Adrenal gland (tissue), 9 donors: ENCODE measurements at regions not wholly inside any gene's neighbourhood (a gene's known extent, or its start where the extent isn't known, plus 50 kb on each side); places are given as distances from the start of the nearest gene placed in this dataset.
"Not testable (repeated sequence)": the region's sequence is repeated elsewhere in the genome, so short reads cannot be mapped to it uniquely, and the experiment has no call there.

ENCODE experiments used
- DNase-seq, 7 donors: peaks; one replicate each; pipeline ENCODE4 v3.0.0-alpha.2; 2019 to 2020
- H3K27ac ChIP-seq, 5 donors: fragments of 200-600 bp; sonication (generic) in 4 of 5; 1 replicate in 3 of 5; 2 replicates in 2 of 5; pipeline versions ENCODE4 v1.5.1 to v1.8.0; 2016 to 2020; ENCODE audit warnings: mild to moderate bottlenecking in 1 of 5
- H3K27me3 ChIP-seq: fragments of 200-600 bp; 2 replicates; pipeline ENCODE4 v1.8.0; 2021
- H3K36me3 ChIP-seq, 2 donors: fragments of 200-600 bp; replicated peaks in 1 of 2; 1 replicate in 1 of 2; 2 replicates in 1 of 2; pipeline versions ENCODE4 v1.5.1 to v1.8.0; 2018 to 2022
- H3K4me1 ChIP-seq, 2 donors: fragments of 200-600 bp; replicated peaks in 1 of 2; 1 replicate in 1 of 2; 2 replicates in 1 of 2; pipeline versions ENCODE4 v1.5.1 to v1.8.0; 2018 to 2021
- H3K4me3 ChIP-seq, 4 donors: fragments of 200-600 bp; sonication (generic) in 3 of 4; one replicate each; pipeline ENCODE4 v1.5.1; 2016 to 2018
- H3K9me3 ChIP-seq, 3 donors: fragments of 200-600 bp; sonication (generic) in 1 of 3; replicated peaks in 1 of 3; 1 replicate in 2 of 3; 2 replicates in 1 of 3; pipeline versions ENCODE4 v1.5.1 to v1.8.0; 2016 to 2021
- CTCF ChIP-seq, 6 experiments: fragments of 450-650 bp in 4 of 6; fragments of 200-600 bp in 2 of 6; sonication (generic) in 1 of 6; IDR thresholded peaks; 1 replicate in 5 of 6; 2 replicates in 1 of 6; pipeline versions ENCODE4 v1.5.1 to v1.8.0; 2016 to 2021; ENCODE audit warnings: antibody characterized with exemption in 6 of 6, mild to moderate bottlenecking in 2 of 6, moderate library complexity in 1 of 6
- POLR2A ChIP-seq, 2 donors: fragments of 450-650 bp; IDR thresholded peaks; one replicate each; pipeline ENCODE4 v1.6.1; 2017; ENCODE audit warnings: antibody characterized with exemption in 2 of 2, mild to moderate bottlenecking in 2 of 2, moderate library complexity in 1 of 2
- WGBS, 4 donors: extraction: QIAGEN DNeasy Blood & Tissue Kit in 2 of 4; methylation state at CpG; one replicate each; pipeline versions ENCODE4 v1.1.5 to v1.1.7; 2013 to 2017; 5-methylcytosine and 5-hydroxymethylcytosine counted together
- intact Hi-C, 2 donors: fragments of 100-400 bp; cut with DNase I; formaldehyde crosslinking; loops; one replicate each; pipeline versions ENCODE4 v1.14.1 to v1.15.0; 2022 to 2023
- donor health status: healthy with polysubstance abuse.
- donor health status: Bipolar disorder and iron deficiency.
- donor health status: DM: yes; HTN: yes; CAD: no.
- donor health status: DM: no; HTN: no; CAD: no.
- donor health status: DM: no; HTN: no; CAD: no.

GRCh38 chr3:35295906-35296305, 343.4 kb upstream of the ARPP21 start:
- no peaks in the 10 kb centered on the region for H3K9me3 ChIP-seq
- H3K4me1 ChIP-seq: no peaks in the 10 kb centered on the region
- no peak for DNase-seq
- 57 to 78% (median 66%) methylated on average over 2 of the region's 2 CpGs for WGBS, 4 donors
- H3K4me3 ChIP-seq: no peak overlapping the region
- no peaks in the 10 kb centered on the region for H3K36me3 ChIP-seq
- intact Hi-C loops: no loop called here
- H3K27ac ChIP-seq: no peak overlapping the region
- no peak for TF ChIP-seq CTCF (IDR thresholded peaks at IDR 0.05)
- H3K27me3 ChIP-seq: no peaks in the 10 kb centered on the region

GRCh38 chr3:35296533-35296932, 342.8 kb upstream of the ARPP21 start:
- no peak for DNase-seq
- H3K4me1 ChIP-seq: no peaks in the 10 kb centered on the region
- intact Hi-C loops: no loop called here
- 78 to 82% (median 79%) methylated on average over 4 of the region's 4 CpGs for WGBS, 4 donors
- H3K4me3 ChIP-seq: no peak overlapping the region
- H3K27ac ChIP-seq: no peak overlapping the region
- H3K36me3 ChIP-seq: no peaks in the 10 kb centered on the region
- no peaks in the 10 kb centered on the region for H3K27me3 ChIP-seq
- TF ChIP-seq CTCF (IDR thresholded peaks at IDR 0.05): no peak
- no peak for TF ChIP-seq POLR2A (IDR thresholded peaks at IDR 0.05)
- no peaks in the 10 kb centered on the region for H3K9me3 ChIP-seq

- DNase-seq, intact Hi-C loops, H3K9me3 ChIP-seq, H3K4me1 ChIP-seq, H3K27ac ChIP-seq, H3K36me3 ChIP-seq, H3K4me3 ChIP-seq, H3K27me3 ChIP-seq: not testable (repeated sequence)
- WGBS, 4 donors: 61 to 85% (median 73%) methylated on average over 2 of the region's 2 CpGs
These were observed 342.4 kb upstream of the ARPP21 start for GRCh38 chr3:35296944-35297343.

- Histone ChIP-seq H3K4me3 (no peak overlapping the region), H3K36me3 (no peaks in the 10 kb centered on the region), H3K9me3 (no peaks in the 10 kb centered on the region), H3K27me3 (no peaks in the 10 kb centered on the region), H3K4me1 (no peaks in the 10 kb centered on the region), H3K27ac (no peak overlapping the region)
- intact Hi-C loops: no loop called here
- TF ChIP-seq CTCF (IDR thresholded peaks at IDR 0.05): no peak
- no peak for TF ChIP-seq POLR2A (IDR thresholded peaks at IDR 0.05)
- WGBS, 4 donors: 72 to 81% (median 77%) methylated on average over 3 of the region's 3 CpGs
- no peak for DNase-seq
These were observed 333.9 kb upstream of the ARPP21 start for GRCh38 chr3:35305406-35305805.

- Histone ChIP-seq H3K27me3 (no peaks in the 10 kb centered on the region), H3K4me3 (no peak overlapping the region), H3K36me3 (no peaks in the 10 kb centered on the region), H3K27ac (no peak overlapping the region), H3K4me1 (no peaks in the 10 kb centered on the region), H3K9me3 (no peaks in the 10 kb centered on the region)
- intact Hi-C loops: no loop called here
- no peak for DNase-seq
- TF ChIP-seq POLR2A (IDR thresholded peaks at IDR 0.05): no peak
- no peak for TF ChIP-seq CTCF (IDR thresholded peaks at IDR 0.05)
- 58 to 76% (median 62%) methylated on average over 2 of the region's 2 CpGs for WGBS, 4 donors
These were observed 332.0 kb upstream of the ARPP21 start for GRCh38 chr3:35307296-35307695.

- WGBS, 4 donors: 89 to 100% (median 98%) methylated on average over 2 of the region's 2 CpGs
- H3K9me3 ChIP-seq, H3K27ac ChIP-seq, intact Hi-C loops, DNase-seq, H3K4me3 ChIP-seq, H3K27me3 ChIP-seq, H3K36me3 ChIP-seq, H3K4me1 ChIP-seq: not testable (repeated sequence)
These were observed 322.5 kb upstream of the ARPP21 start for GRCh38 chr3:35316841-35317240.
